Hematopoietic multipotent progenitor cell treated with erythropoietin and hydrocortisone succinate and interleukin-3 and kit ligand, for 4 days (in vitro differentiated cells): ENCODE measurements at regions not wholly inside any gene's neighbourhood (a gene's known extent, or its start where the extent isn't known, plus 50 kb on each side); places are given as distances from the start of the nearest gene placed in this dataset.

Source experiments
- DNase-seq: peaks from one replicate; pipeline ENCODE4 v3.0.0-alpha.2; 2015

GRCh38 chr6:169378620-169379381, 125.2 kb upstream of the THBS2 start:
- DNase-seq = no peak

GRCh38 chr6:169376458-169376857, 122.8 kb upstream of the THBS2 start:
- DNase-seq = no peak

- no peak for DNase-seq
Measured at GRCh38 chr6:169372589-169372988, 118.9 kb upstream of the THBS2 start.

- DNase-seq = peak; percentile 16
Measured at GRCh38 chr6:169371344-169372127, 117.9 kb upstream of the THBS2 start.

- no peak for DNase-seq
Measured at GRCh38 chr6:169370666-169371343, 117.2 kb upstream of the THBS2 start.

GRCh38 chr6:169370054-169370453, 116.4 kb upstream of the THBS2 start:
- no peak for DNase-seq

GRCh38 chr6:169368200-169368599, 114.6 kb upstream of the THBS2 start:
- no peak for DNase-seq

GRCh38 chr6:169367507-169367906, 113.9 kb upstream of the THBS2 start:
- DNase-seq = no peak

GRCh38 chr6:169366258-169366901, 112.7 kb upstream of the THBS2 start:
- DNase-seq = no peak

- DNase-seq = no peak
Measured at GRCh38 chr6:169365567-169366257, 112.1 kb upstream of the THBS2 start.

GRCh38 chr6:169363590-169363989, 109.9 kb upstream of the THBS2 start:
- no peak for DNase-seq

GRCh38 chr6:169362501-169363121, 109.0 kb upstream of the THBS2 start:
- no peak for DNase-seq

GRCh38 chr6:169355001-169355400, 101.4 kb upstream of the THBS2 start:
- DNase-seq = peak; percentile 15

GRCh38 chr6:169345146-169345545, 91.5 kb upstream of the THBS2 start:
- peak; percentile 40 for DNase-seq

- no peak for DNase-seq
Measured at GRCh38 chr6:169344750-169345065, 91.1 kb upstream of the THBS2 start.

- no peak for DNase-seq
Measured at GRCh38 chr6:169343886-169344749, 90.5 kb upstream of the THBS2 start.

- no peak for DNase-seq
Measured at GRCh38 chr6:169342710-169343109, 89.1 kb upstream of the THBS2 start.

- DNase-seq = no peak
Measured at GRCh38 chr6:169341706-169342105, 88.1 kb upstream of the THBS2 start.

- no peak for DNase-seq
Measured at GRCh38 chr6:169341065-169341464, 87.4 kb upstream of the THBS2 start.

- DNase-seq = no peak
Measured at GRCh38 chr6:169340395-169340794, 86.7 kb upstream of the THBS2 start.

- no peak for DNase-seq
Measured at GRCh38 chr6:169339731-169340309, 86.2 kb upstream of the THBS2 start.
